IPS-NIHi11 (cell line): ENCODE measurements at regions not wholly inside any gene's neighbourhood (a gene's known extent, or its start where the extent isn't known, plus 50 kb on each side); places are given as distances from the start of the nearest gene placed in this dataset.
"Not testable (repeated sequence)": the region's sequence is repeated elsewhere in the genome, so short reads cannot be mapped to it uniquely, and the experiment has no call there.

Source experiments
- DNase-seq: peaks from one replicate; pipeline ENCODE4 v3.0.0; 2012; ENCODE audit warnings: mixed read lengths, low spot score

DNA sequence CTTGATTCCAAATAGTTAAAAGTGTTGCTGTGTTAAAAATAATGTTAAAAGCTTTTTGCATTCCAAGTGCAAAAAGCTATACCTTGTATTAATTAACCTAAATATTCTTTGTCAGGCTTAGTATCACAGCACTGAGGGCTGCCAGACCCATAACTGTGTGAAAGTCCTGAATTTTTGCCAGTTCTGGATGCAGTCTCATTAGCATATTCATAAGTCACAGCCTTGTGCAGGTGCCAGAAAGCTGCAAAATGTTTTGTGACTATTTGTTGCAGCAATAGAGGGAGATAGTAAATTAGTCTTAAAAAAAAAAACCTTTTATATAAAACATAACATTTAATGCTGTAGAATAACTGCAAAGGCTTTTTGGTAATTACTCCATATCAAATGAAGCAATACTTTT, 56.6 kb downstream of the SLITRK1 start:
- no peak for DNase-seq

DNA sequence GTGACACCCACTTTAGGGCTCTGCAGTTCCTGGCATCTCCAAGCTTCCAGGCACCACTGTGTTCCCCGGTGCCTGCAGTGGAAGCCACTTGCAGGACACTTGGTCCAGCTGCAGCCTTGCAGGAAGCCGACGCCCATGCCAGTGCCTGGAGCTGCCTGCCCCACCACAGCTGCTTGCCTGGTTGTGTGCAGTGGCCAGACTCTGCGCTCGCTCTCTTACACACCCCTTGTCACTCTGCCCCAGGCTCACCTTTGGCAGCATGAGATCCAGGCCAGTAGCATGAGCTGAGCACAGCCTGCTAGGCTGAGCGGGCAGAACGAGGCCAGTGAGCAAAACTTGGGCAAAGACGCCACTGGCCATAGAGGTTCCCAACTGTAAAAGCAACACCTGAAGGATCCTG, 57.7 kb downstream of the SLITRK1 start:
- no peak for DNase-seq

DNA sequence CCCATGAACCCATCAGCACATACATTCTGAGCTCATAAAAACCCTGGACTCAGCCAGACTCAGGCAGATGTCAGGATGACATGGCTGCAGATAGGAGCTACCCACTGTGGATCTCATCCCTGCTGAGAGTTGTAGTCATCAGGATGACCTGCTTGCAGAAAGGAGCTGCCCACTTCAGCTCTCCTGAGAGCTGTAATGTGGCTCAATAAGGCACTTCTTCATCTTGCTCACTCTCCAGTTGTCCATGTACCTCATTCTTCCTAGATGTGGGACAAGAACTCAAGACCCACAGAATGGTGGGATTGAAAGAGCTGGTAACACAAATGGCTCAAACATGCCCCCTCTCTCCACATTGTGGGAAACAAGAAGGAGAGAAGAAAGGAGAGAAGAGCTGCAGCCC, 58.2 kb downstream of the SLITRK1 start:
- DNase-seq = no peak

DNA sequence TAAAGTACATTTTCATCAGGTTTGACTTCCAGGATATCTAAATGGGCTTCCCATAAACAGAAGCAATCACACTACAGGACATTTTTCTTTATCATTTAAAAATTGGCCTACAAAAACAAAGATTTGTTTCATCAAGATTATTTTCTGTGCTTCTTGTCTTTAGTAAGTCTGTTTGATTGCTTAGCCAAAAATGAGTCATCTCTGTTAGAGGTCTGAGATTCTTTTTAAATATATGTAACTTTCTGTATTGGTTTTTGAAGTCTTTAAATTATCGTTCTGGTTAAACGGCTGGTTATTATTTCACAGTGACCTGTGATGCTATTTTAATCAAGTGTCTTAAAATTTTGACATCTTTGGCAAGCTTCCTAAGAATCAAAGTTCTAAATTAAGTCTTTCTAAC, 62.7 kb downstream of the SLITRK1 start:
- DNase-seq = no peak

DNA sequence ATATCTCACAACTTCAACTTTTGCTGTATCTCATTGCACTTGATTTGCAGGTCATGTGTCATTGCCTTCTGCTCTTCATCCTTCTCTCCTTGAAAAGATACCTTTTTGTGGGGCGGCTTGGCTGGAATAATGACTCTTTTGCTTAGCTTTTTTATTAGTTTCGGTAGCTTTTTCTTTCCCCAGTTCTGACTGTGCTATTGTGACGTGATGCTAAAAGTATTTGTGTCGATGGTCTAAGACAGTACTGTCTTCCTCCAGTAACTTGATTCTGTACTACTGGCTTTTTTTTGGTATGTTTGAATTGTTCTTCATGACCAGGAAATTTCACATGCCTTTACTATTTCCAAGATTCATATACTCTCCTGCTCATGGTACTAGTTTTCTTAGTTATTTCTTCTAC, 63.1 kb downstream of the SLITRK1 start:
- no peak for DNase-seq

DNA sequence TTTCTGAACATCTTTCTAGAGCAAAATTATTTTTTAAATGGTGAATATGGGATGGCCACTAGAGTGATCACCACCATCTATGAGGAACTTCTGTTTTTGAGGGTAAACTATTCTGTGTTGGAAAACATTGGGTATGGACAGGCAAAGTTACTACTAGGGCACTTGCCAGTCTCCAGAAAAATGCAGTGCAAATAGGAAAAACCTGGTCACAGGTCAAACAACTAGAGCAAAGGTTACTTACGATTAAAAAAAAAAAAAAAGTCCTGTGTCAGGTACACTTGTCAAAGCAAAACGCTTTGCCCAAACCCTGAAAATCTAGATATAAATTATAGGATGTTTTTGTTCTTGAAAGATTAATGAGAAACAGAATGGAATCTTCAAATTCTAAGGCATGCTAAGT, 66.2 kb downstream of the SLITRK1 start:
- DNase-seq = no peak

DNA sequence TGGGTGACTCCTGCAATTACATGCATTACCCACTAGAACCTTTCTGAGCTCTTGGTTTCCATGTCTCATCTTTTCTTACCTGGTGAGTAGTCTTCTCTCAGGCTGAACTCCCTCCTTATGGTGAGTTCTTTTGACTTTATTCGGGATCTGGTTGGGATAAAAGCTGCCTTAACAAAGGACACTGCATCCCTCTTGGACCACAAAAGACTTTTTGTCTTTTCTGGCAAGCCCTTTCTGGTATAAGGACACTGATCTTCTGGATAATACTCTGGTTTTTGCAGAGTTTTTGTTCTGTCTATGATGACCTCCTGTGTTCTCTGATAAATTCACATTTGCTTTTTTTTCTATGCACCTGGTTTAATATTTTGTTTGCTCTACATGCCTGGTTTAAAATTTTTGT, 66.7 kb downstream of the SLITRK1 start:
- no peak for DNase-seq

DNA sequence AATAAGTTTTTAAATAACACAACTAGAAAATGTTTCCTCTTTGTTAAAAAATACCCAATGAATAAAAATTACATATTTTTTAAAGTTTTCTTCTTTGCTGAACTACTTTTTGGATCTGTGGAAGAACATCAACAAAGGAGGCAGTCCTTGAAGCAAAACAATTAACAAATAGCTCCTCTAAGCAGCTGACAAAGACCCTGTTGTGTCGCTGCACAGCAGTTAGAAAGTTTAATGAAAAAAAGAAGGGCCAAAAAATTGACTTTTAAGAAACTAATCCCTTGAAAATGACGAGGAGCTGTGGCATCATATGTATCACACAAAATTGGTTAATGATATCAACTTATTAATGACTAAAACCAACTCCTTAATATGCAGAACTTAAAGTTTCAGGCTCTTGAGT, 72.1 kb downstream of the SLITRK1 start:
- DNase-seq = no peak

DNA sequence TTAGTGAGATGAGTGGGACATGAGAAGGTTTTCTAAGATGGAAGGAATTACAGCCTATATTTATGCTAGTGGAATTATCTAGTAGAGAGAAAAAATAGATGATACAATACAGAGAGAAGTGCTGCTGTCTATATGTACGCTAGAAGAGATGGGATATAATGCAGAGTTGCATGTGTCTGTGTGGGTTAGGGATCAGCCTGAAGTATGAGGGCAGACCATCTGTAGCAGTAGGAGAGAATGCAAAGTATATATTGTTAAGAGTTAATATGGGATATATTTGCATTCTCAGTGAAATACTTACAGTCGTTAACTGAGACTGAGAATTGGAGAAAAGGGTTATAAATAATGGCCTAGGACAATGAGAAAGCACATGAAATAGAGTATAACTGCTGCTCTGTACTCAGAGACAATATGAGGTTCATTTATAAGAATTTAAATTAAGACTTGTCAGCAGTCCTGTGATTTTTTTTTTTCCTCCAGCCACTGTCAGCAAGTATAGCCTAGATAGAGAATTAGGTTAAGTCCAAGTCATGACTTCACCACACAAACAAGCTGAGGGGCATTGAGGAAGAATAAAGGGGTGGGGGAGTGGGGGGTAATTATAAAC, 77.8 kb downstream of the SLITRK1 start:
- DNase-seq = no peak

DNA sequence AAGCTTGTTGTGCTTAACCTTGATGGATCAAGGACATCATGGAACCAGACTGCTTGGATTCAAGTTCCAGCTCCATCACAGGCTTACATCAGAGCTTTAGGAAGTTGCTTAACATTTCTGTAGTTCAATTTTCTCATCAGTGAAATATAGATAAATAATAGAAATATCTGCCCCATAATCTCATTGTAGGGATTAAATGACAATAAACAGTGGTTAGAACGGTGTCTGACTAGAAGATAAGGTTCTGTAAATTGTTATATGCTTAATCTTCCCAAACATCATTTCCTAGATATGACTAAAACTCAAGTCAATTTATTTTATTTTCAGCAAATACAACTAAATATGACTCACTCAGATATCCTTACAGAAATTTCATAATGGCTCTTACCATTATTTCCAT, 83.5 kb downstream of the SLITRK1 start:
- DNase-seq = no peak

DNA sequence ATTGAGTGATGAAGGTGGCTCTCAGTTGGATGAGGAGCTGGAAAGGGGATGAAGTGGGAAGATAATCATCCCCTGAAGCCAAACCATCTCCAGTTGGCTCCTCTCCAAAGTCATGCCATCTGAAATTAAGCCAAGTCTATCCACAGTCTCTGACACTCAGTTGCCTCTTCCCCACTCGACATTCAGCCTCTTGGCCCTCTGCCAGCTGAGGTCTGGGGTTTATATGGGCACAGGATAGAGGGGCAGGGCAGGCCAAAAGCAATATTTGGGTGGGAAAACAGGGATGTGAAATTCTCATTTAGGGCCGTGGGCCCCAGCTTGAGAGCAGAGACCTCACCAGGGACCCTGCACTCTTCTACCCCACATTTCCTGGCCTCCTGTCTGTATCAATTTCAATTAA, 85.9 kb downstream of the SLITRK1 start:
- DNase-seq = no peak

DNA sequence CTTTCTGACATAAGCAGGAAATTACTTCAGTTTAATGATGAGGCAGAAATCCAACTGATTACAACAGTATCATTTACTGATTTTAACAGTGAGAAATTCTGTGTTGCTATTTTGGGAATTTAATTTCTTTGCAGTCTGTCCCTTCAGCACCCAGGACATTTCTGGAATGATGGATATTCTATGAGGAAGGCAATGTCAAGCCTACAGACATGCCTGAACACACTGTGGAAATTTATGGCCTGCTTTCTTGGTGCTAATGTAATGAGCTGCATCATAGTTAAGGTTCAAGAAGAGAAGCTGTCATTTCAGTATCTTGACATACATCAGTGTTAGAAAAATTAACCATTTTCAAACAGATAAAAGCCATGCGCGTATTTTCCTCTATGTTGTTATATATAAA, 87.7 kb downstream of the SLITRK1 start:
- no peak for DNase-seq

DNA sequence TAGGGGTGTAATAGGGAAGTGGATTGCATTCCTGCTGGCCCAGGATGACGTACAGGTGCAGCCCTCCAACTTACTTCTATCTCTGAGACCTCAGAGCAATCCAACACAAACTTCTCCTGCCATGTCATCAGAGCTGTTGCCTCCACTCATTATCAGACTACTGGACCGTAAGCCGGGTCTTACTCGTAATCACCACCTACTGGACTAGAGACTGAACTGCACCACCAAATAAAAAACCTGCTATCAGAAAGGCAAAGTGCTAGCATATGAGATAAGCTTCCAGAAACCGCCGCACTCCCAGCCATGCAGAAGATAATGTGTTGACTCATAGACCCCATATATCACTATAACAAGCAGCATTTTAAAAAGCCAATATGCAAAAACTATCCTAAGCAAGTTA, 102.0 kb downstream of the SLITRK1 start:
- peak; percentile 53 for DNase-seq

DNA sequence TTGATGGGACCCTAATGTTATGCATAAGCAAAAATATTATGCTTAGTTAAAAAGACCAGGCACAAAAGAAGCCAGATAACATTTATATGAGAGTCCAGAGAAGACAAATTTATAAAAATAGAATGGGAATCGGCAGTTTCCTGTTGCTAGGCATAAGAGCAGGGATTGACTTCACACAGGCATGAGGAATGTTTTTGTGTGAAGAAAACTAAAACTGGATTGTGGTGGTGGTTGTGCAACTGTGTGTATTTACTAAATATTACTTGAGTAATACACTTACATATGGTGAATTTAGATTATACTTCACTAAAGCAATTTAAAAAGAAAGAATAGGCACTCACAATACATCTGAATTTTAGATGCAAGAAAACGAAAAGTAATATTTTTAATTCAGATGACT, 108.3 kb downstream of the SLITRK1 start:
- no peak for DNase-seq

DNA sequence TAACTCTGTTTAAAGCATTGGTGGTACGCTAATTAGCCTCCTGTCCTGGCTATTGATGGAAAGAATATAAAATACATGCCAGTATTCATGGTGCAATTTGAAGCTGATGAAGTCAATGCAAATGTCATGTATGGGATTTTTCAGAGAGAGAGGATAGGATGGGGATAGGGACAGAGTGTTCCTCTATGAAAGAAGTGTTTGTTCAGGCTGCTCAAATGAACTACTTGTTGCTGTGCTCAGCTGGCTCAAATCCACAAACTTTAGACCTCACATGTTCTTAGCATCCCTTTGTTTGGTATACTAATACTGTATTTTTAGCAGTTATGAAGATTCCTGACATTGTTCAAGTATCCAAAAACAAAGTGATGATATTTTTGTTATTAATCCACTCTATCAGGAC, 116.5 kb downstream of the SLITRK1 start:
- no peak for DNase-seq

DNA sequence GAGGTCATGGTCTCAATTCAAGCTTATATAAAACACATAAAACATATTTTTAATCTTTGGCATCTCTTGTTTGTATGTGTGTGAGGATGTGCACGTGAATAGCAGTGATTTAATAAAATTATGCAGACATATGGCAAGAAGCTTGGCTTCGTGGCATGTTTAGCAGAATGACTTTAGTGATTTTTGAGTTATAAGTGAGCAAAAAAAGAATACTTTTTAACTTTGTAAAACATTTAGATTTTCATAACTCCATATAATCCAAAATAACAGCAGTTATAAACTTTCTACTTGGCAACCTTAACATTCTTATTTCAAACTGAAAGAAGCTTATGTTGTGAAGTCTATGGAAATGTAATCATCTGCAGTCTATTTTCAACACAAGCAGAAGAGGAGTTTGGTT, 120.6 kb downstream of the SLITRK1 start:
- no peak for DNase-seq

DNA sequence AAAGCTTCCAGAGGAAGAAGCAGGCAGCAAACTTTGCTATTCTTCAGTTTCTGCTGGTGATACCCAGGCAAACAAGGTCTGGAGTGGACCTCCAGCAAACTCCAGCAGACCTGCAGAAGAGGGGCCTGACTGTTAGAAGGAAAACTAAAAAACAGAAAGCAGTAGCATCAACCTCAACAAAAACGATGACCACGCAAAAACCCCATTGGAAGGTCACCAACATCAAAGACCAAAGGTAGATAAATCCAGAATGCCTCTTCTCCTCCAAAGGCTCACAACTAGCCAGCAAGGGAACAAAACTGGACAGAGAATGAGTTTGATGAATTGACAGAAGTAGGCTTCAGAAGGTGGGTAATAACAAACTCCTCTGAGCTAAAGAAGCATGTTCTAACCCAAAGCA, 127.1 kb downstream of the SLITRK1 start:
- DNase-seq = not testable (repeated sequence)

DNA sequence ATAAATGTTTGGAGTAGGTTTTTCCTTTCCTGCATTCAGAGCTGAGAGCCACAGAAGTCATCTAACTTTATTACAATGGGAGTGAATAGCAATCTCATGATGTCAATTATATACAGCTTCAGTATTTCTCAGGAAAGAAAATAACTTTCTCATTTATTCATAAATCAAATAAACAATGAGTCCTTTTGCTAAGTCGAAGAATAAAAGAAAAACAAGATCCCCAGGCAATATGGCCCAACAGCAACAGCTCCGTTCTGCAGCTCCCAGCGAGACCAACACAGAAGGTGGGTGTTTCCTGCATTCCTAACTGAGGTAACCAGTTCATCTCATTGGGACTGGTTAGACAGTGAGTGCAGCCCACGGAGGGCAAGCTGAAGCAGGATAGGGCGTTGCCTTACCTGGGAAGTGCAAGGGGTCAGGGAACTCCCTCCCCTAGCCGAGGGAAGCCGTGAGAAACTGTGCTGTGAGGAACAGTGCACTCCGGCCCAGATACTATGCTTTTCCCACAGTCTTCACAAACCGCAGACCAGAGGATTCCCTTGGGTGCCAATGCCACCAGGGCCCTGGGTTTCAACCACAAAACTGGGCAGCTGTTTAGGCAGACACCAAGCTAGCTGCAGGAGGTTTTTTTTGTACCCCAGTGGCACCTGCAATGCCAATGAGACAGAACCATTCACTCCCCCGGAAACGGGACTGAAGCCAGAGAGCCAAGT, 128.2 kb downstream of the SLITRK1 start:
- DNase-seq = no peak

DNA sequence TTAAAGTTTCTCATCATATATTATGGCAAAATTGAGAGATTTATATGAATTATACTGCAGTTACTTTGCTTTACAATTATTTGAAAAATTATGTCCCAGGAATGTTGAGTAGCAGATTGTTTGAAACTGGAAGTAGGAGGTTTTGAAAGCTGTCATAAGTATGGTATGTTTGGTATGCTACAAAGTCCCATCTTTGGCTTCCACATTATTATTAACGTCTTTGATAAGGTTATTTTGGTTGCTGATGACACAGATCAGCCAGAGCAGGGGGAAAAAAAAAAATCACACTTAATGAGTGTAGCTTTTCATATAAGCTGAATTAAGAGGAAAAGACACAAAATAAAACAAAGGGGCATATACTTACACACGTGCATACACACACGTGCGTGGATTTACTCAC, 130.1 kb downstream of the SLITRK1 start:
- no peak for DNase-seq

DNA sequence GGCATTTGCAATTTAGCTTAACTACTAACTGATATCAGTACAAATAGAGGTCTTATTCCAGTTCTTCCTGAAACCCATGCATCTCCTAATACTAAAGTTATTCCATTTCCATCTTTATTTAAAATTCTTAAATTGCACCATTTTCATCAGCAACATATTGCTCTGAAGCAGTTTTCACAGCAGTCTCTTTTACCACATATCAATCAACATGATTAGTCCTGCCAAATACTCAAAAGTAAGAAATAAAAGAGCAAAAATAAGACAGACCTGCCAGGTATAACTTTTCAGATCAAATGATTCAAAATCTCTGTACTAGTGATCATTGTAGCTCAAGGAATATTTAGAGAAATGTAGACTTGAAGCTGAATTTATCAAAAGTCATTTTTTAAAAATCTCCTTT, 141.7 kb downstream of the SLITRK1 start:
- DNase-seq = no peak

DNA sequence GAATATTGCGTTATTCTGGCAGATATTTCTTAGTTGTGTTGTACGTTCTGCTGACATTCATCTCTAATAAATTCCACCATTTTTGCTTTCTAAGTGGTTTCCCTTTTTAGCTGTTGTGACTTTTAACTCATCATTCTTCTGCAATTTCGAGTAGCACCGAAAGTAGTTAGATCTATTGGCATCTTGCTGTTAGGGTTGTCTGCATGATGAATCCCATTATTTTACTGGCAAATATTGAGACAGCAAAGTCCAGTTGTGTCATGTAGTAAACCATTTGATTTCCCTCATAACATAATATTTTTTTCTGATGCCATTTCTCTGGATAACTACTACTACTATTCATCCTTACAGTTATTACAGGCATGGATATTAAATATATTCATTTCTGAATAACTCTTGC, 143.9 kb downstream of the SLITRK1 start:
- no peak for DNase-seq

DNA sequence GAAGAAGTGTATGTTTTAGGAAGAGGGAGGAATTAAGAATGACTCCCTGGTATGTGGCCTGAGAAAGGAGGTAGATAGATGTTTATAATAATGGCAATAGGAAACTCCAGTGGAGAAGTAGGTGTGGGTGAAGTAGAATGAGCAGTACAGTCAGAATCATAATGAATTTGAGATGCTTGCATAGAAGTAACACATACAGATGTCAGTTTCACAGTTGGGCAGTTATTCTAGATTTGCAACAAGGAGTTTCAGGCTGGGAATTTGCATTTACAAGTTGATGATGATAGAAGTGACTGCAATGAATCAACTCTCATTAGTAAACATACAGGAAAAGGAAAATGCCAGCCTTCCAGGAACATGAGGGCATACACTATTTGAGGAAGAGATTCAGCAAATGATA, 149.0 kb downstream of the SLITRK1 start:
- DNase-seq = no peak

DNA sequence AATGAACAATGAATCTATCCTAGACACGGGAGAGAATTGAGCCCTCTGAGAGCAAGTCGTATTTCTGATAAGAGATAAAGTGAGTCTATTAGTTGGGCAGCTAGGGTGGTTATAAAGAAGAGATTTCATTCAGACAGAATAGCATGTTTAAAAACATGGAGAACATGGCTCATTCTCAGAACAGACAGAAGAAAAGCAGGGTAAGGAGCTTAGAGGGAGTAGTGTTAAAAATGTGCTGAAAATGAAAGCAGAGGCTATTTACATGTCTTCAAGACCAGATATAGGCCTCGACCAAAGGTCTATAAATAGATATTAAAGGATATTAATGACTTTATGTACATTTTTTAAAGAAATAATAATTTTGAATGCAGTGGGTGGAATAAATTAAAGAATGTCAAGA, 149.5 kb downstream of the SLITRK1 start:
- DNase-seq = no peak

DNA sequence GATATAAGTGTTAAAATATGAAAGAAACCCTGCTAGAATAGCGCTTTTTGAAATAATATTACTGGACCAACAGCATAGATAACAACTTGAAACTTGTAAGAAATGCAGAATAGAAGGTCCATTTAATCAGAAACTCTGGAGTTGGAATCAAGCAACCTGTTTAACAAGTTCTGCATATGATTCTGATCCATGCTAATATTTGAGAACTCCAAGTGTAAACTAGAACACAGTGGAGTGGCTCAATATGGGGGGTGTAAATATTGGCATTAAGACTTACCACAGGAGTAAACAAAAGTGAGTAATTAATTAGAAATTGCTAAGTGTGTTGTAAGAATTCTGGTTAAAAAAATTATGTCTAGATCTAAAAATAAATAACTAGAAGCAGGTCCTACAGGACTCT, 151.2 kb downstream of the SLITRK1 start:
- no peak for DNase-seq
